Hepatocyte (in vitro differentiated cells): ENCODE measurements at regions not wholly inside any gene's neighbourhood (a gene's known extent, or its start where the extent isn't known, plus 50 kb on each side); places are given as distances from the start of the nearest gene placed in this dataset.

ENCODE experiments used
- DNase-seq: peaks from one replicate; pipeline ENCODE4 v3.0.0-alpha.2; 2016; ENCODE audit warnings: low spot score
- H2AFZ ChIP-seq: fragments of 200-600 bp; sonication (generic); 2 replicates; pipeline ENCODE4 v1.6.0; 2016; ENCODE audit warnings: antibody characterized with exemption, mild to moderate bottlenecking
- H3K27ac ChIP-seq: fragments of 200-600 bp; sonication (generic); 2 replicates; pipeline ENCODE4 v1.5.1; 2016; ENCODE audit warnings: mild to moderate bottlenecking
- H3K27me3 ChIP-seq: fragments of 200-600 bp; sonication (generic); 2 replicates; pipeline ENCODE4 v1.6.1; 2016
- H3K36me3 ChIP-seq: fragments of 200-600 bp; sonication (generic); replicated peaks from 2 replicates; pipeline ENCODE4 v1.5.1; 2016; ENCODE audit warnings: low read depth; ENCODE audit not compliant: insufficient read depth
- H3K4me1 ChIP-seq: fragments of 200-600 bp; sonication (generic); 2 replicates; pipeline ENCODE4 v1.5.1; 2016; ENCODE audit warnings: mild to moderate bottlenecking, moderate library complexity; ENCODE audit not compliant: insufficient read depth
- H3K4me2 ChIP-seq: fragments of 200-600 bp; sonication (generic); 2 replicates; pipeline ENCODE4 v1.6.0; 2016
- H3K4me3 ChIP-seq: fragments of 200-600 bp; sonication (generic); 2 replicates; pipeline ENCODE4 v1.5.1; 2016; ENCODE audit warnings: mild to moderate bottlenecking
- H3K79me2 ChIP-seq: fragments of 200-600 bp; sonication (generic); 2 replicates; pipeline ENCODE4 v1.6.0; 2017; ENCODE audit warnings: mild to moderate bottlenecking
- H3K9me2 ChIP-seq: fragments of 200-600 bp; sonication (generic); replicated peaks from 2 replicates; pipeline ENCODE4 v1.6.0; 2017; ENCODE audit warnings: mild to moderate bottlenecking; ENCODE audit not compliant: insufficient read depth
- H3K9me3 ChIP-seq: fragments of 200-600 bp; sonication (generic); 2 replicates; pipeline ENCODE4 v1.5.1; 2016; ENCODE audit warnings: low read depth, mild to moderate bottlenecking
- H4K20me1 ChIP-seq: fragments of 200-600 bp; sonication (generic); 2 replicates; pipeline ENCODE4 v1.6.0; 2016; ENCODE audit warnings: mild to moderate bottlenecking; ENCODE audit not compliant: insufficient read depth, poor library complexity, severe bottlenecking
- EZH2 ChIP-seq: fragments of 200-600 bp; sonication (generic); IDR thresholded peaks from 2 replicates; pipeline ENCODE4 v1.6.1; 2016; ENCODE audit warnings: antibody characterized with exemption, mild to moderate bottlenecking, borderline replicate concordance
- EZH2phosphoT487 ChIP-seq: fragments of 200-600 bp; sonication (generic); IDR thresholded peaks from one replicate; pipeline ENCODE4 v1.6.1; 2018; ENCODE audit warnings: antibody characterized with exemption, mild to moderate bottlenecking, low read depth, moderate library complexity; ENCODE audit not compliant: unreplicated experiment, severe bottlenecking
- WGBS: methylation state at CpG from one replicate; pipeline ENCODE4 v1.1.6; 2016; ENCODE audit warnings: low lambda C conversion rate; ENCODE audit errors: missing lambda C conversion rate; 5-methylcytosine and 5-hydroxymethylcytosine counted together
- TF ChIP-seq, protein P1 (sequence below): fragments of 200-600 bp; sonication (generic); IDR thresholded peaks from 2 replicates; pipeline ENCODE4 v1.5.1; 2016; ENCODE audit warnings: antibody characterized with exemption, mild to moderate bottlenecking; ENCODE audit not compliant: poor library complexity

DNA sequence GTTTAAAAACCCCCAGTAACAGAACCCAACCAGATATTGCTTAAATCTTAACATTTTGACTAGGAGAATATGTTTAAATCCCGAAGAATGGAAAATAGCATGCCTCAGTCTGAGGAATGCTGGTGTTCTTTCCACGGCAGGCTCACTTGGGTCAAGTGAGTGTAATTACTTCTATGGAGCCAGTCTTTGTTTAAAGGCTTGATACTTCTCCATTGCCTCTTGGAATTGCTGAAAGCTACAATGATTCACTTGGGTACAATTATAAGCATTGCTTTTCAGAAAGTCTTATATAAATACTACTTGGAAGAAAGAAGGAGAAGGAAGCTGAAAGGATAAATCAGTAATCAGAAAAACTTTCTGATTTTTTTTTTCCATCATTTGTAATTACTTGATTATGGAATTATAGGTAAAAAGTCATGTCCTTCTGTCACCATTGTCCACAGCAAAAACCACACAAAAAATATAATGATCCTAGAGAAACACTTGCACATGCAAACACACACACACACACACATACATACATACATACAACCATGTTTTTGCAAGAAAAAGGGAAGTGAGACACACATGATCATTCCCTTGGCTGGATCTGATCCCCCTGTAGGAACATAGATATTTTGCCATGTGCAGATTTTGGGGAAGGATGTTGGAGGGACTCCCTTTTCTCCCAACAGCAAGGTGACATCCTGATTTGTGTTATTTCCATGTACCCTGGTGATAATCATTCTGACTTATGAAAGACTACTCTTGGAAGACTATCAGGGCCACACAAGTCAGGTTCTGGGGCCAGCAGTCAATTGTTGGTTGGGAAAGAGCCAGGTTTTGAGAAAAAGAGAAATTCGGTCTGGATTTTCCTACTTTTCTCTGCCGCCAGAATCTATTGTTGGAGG lies 396.0 kb upstream of the BTBD3 start:
- Histone ChIP-seq H3K79me2 (no peaks in the 10 kb centered on the region), H4K20me1 (no peaks in the 10 kb centered on the region), H3K9me2 (no peaks in the 10 kb centered on the region), H3K27me3 (no peaks in the 10 kb centered on the region), H3K4me2 (no peak overlapping the region), H3K27ac (no peak overlapping the region), H3K36me3 (no peaks in the 10 kb centered on the region), H3K4me3 (no peak overlapping the region), H3K4me1 (no peaks in the 10 kb centered on the region), H3K9me3 (no peaks in the 10 kb centered on the region), H2AFZ (no peak overlapping the region)
- TF ChIP-seq EZH2phosphoT487: no peak
- TF ChIP-seq, protein P1, sequence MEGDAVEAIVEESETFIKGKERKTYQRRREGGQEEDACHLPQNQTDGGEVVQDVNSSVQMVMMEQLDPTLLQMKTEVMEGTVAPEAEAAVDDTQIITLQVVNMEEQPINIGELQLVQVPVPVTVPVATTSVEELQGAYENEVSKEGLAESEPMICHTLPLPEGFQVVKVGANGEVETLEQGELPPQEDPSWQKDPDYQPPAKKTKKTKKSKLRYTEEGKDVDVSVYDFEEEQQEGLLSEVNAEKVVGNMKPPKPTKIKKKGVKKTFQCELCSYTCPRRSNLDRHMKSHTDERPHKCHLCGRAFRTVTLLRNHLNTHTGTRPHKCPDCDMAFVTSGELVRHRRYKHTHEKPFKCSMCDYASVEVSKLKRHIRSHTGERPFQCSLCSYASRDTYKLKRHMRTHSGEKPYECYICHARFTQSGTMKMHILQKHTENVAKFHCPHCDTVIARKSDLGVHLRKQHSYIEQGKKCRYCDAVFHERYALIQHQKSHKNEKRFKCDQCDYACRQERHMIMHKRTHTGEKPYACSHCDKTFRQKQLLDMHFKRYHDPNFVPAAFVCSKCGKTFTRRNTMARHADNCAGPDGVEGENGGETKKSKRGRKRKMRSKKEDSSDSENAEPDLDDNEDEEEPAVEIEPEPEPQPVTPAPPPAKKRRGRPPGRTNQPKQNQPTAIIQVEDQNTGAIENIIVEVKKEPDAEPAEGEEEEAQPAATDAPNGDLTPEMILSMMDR: no peak
- DNase-seq: no peak
- WGBS: 80% methylated on average over 4 of the region's 4 CpGs

DNA sequence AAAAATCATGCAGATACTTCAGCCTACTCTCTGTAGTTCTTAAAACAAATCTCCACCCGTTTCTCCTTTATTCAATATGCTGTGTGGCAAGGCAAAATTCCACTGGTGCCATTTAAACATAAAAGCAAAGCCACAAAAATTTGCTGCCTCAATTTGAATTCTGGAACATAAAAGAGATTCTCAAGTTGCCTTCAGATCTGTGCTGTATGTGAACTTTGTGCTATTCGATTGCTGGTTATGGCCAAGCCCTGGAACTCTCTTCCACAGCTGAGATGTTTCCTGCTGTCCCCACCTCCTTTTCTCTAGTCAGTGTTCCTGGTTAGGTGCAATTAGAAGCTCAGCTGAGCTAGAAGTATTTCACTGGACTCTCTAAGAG lies 395.3 kb upstream of the BTBD3 start:
- Histone ChIP-seq H3K9me2 (no peaks in the 10 kb centered on the region), H3K27me3 (no peaks in the 10 kb centered on the region), H3K36me3 (no peaks in the 10 kb centered on the region), H3K4me1 (no peaks in the 10 kb centered on the region), H3K4me2 (no peak overlapping the region), H3K4me3 (no peak overlapping the region), H3K79me2 (no peaks in the 10 kb centered on the region), H4K20me1 (no peaks in the 10 kb centered on the region), H2AFZ (no peak overlapping the region), H3K9me3 (no peaks in the 10 kb centered on the region), H3K27ac (no peak overlapping the region)
- WGBS: 73% methylated on average over 2 of the region's 2 CpGs
- TF ChIP-seq EZH2phosphoT487: no peak
- DNase-seq: no peak

DNA sequence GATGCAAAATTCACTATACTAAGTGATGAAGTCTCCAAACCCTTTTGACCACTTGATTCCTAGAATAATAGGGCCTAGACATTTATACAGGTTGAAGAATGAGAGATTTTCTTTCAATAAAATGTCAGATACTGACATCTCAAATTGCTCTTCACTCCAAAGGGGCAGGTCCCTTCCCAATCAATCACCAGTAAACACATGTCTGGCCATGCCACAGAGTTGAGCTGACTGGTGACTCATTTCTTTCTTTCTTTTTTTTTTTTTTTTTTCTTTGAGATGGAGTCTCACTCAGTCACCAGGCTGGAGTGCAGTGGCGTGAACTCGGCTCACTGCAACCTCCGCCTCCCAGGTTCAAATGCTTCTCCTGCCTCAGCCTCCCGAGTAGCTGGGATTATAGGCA lies 388.6 kb upstream of the BTBD3 start:
- Histone ChIP-seq H3K4me1 (no peaks in the 10 kb centered on the region), H3K4me3 (no peak overlapping the region), H3K9me3 (peaks cover 3% of the 10 kb centered on the region), H2AFZ (no peak overlapping the region), H3K79me2 (no peaks in the 10 kb centered on the region), H3K36me3 (no peaks in the 10 kb centered on the region), H4K20me1 (no peaks in the 10 kb centered on the region), H3K9me2 (no peaks in the 10 kb centered on the region), H3K4me2 (no peak overlapping the region), H3K27ac (no peak overlapping the region), H3K27me3 (no peaks in the 10 kb centered on the region)
- TF ChIP-seq EZH2phosphoT487: no peak
- TF ChIP-seq, protein P1: no peak
- WGBS: 95% methylated on average over 4 of the region's 4 CpGs
- DNase-seq: no peak

DNA sequence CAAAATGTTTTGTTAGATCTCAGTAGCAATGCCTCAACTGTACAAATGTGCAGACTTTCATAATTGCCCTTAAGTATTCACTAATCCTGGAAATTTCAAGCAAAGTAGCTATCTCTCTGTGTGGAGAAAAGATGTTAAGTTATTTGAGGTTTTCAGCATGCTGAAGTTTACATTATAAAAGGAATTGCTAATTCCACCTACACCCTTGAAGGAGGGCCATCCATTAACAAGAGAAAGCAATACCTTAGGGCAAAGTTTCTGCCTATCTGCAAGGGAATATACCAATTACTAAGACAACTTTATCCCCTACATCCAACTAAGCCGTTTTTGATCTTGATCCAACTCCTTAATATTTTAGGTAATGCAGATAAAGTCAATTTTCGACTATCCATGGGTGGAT lies 380.7 kb upstream of the BTBD3 start:
- no peak overlapping the region for H3K4me3 ChIP-seq
- no peak overlapping the region for H2AFZ ChIP-seq
- H3K27me3 ChIP-seq: no peaks in the 10 kb centered on the region
- H3K4me1 ChIP-seq: no peaks in the 10 kb centered on the region
- no peaks in the 10 kb centered on the region for H3K36me3 ChIP-seq
- no peak for DNase-seq
- H3K9me2 ChIP-seq: no peaks in the 10 kb centered on the region
- no peaks in the 10 kb centered on the region for H3K79me2 ChIP-seq
- no peak for TF ChIP-seq EZH2phosphoT487
- no peak for TF ChIP-seq EZH2
- TF ChIP-seq, protein P1: no peak
- no peaks in the 10 kb centered on the region for H3K9me3 ChIP-seq
- no peak overlapping the region for H3K27ac ChIP-seq
- no peak overlapping the region for H3K4me2 ChIP-seq
- WGBS: 3% methylated on average over 2 of the region's 2 CpGs
- H4K20me1 ChIP-seq: no peaks in the 10 kb centered on the region
